SK-N-SH treated with all-trans-retinoic acid at 6 μM for 48 hours (cell line): ENCODE measurements at regions not wholly inside any gene's neighbourhood (a gene's known extent, or its start where the extent isn't known, plus 50 kb on each side); places are given as distances from the start of the nearest gene placed in this dataset.

Experiments used
- ARNTL ChIP-seq: fragments of 450-650 bp; formaldehyde crosslinking; IDR thresholded peaks from 2 replicates; pipeline ENCODE4 v1.5.0; 2020; ENCODE audit warnings: low read depth, mild to moderate bottlenecking, moderate library complexity, borderline replicate concordance
- CREB5 ChIP-seq: fragments of 250-450 bp; sonication (Bioruptor Pico); IDR thresholded peaks from 2 replicates; pipeline ENCODE4 v1.5.1; 2020; ENCODE audit warnings: low read depth, mild to moderate bottlenecking, moderate library complexity
- ESRRG ChIP-seq: fragments of 250-450 bp; sonication (Bioruptor Pico); IDR thresholded peaks from 2 replicates; pipeline ENCODE4 v1.6.1; 2021; ENCODE audit warnings: mild to moderate bottlenecking
- ISL1 ChIP-seq: fragments of 250-450 bp; sonication (Bioruptor Pico); IDR thresholded peaks from 2 replicates; pipeline ENCODE4 v2.1.2; 2022; ENCODE audit warnings: mild to moderate bottlenecking, moderate library complexity
- PATZ1 ChIP-seq: fragments of 250-450 bp; sonication (Bioruptor Pico); IDR thresholded peaks from 2 replicates; pipeline ENCODE4 v1.8.0; 2020; ENCODE audit warnings: mild to moderate bottlenecking, moderate library complexity, borderline replicate concordance
- SNAI2 ChIP-seq: fragments of 250-450 bp; sonication (Bioruptor Pico); IDR thresholded peaks from 2 replicates; pipeline ENCODE4 v1.5.0; 2020; ENCODE audit warnings: mild to moderate bottlenecking, moderate library complexity
- TCF4 ChIP-seq: fragments of 250-450 bp; sonication (Bioruptor Pico); IDR thresholded peaks from 2 replicates; pipeline ENCODE4 v1.8.0; 2021; ENCODE audit warnings: mild to moderate bottlenecking, moderate library complexity, borderline replicate concordance
- ZFP30 ChIP-seq: fragments of 450-650 bp; formaldehyde crosslinking; IDR thresholded peaks from 2 replicates; pipeline ENCODE4 v1.5.0; 2022; ENCODE audit warnings: mild to moderate bottlenecking, moderate library complexity
- ZNF565 ChIP-seq: fragments of 450-650 bp; formaldehyde crosslinking; conservative IDR thresholded peaks from 2 replicates; pipeline ENCODE4 v1.5.0; 2020; ENCODE audit warnings: low read depth, mild to moderate bottlenecking, moderate library complexity
- ZNF8 ChIP-seq: fragments of 450-650 bp; formaldehyde crosslinking; IDR thresholded peaks from 2 replicates; pipeline ENCODE4 v1.5.0; 2020; ENCODE audit warnings: mild to moderate bottlenecking, moderate library complexity

- TF ChIP-seq PATZ1 (CRISPR knock-in tag) (no peak), ISL1 (CRISPR knock-in tag) (no peak), ZFP30 (CRISPR knock-in tag) (no peak), ESRRG (CRISPR knock-in tag) (no peak), TCF4 (CRISPR knock-in tag) (no peak), SNAI2 (CRISPR knock-in tag) (no peak), ARNTL (CRISPR knock-in tag) (no peak), CREB5 (CRISPR knock-in tag) (no peak), ZNF8 (no peak), ZNF565 (CRISPR knock-in tag) (no peak)
Measured at GRCh38 chr4:100289530-100289888, 99.2 kb upstream of the DDIT4L start.
